NCI-H2171 treated with DMSO at 0.1 percent for 48 hours (cell line): ENCODE measurements at regions not wholly inside any gene's neighbourhood (a gene's known extent, or its start where the extent isn't known, plus 50 kb on each side); places are given as distances from the start of the nearest gene placed in this dataset.
"Not testable (repeated sequence)": the region's sequence is repeated elsewhere in the genome, so short reads cannot be mapped to it uniquely, and the experiment has no call there.

Source experiments
- DNase-seq: peaks from one replicate; lab custom pipeline; 2025; lab: John Stamatoyannopoulos, UW

DNA sequence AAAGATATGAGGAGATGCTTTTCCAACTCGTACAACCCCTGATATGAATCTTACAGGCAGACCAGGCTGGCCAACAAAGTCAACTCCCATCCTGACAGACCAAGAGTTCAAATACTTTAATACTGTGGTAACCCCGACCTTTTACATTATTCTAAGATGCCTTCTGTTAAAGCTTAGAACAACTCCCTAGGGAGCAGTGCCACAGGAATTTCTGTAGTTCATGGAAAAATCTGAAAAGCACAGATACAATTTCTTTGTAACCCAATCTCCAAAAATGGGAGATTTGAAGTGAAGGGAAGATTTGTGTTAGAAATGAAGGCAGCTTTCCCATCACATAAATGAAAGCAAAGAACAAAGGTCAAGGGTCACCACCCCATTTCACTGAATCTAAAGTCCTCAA lies 151.3 kb upstream of the BEND6 start:
- peak; percentile 52 for DNase-seq

DNA sequence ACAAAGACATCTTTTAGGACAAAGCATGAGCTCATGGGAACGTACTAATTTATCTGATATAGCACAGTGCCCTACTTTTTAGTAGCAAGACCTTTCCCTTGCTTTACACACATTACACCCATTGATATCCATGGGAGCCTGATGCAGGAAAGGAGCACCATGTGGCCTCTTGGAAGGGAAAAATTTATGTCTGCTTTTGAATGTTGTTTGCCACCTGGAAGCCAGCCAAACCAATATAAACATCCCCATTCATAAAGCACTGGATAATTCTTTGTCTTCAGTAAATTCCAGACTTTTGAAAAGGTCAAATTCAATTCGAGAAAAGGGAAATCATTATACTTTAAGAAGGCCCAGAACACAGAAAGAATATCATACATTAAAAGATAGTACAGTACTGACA lies 152.3 kb upstream of the BEND6 start:
- DNase-seq, result peak; percentile 54

DNA sequence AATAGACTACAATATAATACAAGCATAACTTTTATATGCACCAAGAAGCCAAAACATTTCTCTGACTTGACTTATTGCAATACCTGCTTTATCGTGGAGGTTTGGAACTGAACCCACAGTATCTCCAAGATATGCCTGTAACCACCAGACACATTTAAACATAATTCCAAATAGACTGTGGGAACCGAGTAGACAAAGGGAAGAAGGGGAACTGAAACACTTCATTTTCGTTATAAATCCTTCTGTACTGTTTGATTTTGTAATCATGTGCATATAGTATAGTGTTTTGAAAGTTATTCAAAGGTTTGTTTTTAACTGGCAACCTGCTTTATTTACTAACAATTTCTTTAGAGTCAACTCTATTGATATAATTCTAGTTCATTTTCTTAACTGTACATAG lies 154.9 kb upstream of the BEND6 start:
- no peak for DNase-seq

DNA sequence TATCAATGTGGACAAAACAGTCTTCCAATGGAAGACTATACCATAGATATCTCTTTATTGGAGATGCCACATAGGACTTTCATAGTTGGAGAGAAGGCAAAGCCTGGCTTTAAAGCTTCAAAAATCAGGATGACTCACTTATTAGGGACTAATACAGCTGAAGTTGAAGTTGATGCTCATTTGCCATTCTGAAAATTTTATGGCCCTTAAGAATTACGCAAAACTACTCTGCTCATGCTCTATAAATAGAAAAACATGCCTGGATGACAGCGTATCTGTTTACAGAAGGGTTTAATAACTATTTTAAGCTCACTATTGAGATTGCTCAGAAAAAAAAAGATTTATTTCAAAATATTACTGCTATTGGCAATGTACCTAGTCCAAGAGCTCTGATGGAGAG lies 155.5 kb upstream of the DST start:
- DNase-seq, result no peak

DNA sequence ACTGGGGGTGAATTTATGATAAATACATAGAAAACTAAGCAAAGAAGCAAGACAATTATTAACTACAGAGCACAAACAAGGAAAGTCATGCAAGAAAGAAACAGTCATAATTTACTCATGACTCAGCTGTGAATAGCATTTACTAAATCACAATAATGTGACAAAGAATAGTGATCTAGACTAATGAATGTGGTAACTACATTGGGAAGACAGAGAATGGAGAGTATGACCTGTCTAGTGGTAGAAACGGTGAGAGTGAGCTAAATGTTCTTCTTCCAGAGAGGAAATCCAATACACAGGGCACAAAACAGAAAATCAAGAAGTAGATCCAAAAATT lies 153.5 kb upstream of the DST start:
- no peak for DNase-seq

DNA sequence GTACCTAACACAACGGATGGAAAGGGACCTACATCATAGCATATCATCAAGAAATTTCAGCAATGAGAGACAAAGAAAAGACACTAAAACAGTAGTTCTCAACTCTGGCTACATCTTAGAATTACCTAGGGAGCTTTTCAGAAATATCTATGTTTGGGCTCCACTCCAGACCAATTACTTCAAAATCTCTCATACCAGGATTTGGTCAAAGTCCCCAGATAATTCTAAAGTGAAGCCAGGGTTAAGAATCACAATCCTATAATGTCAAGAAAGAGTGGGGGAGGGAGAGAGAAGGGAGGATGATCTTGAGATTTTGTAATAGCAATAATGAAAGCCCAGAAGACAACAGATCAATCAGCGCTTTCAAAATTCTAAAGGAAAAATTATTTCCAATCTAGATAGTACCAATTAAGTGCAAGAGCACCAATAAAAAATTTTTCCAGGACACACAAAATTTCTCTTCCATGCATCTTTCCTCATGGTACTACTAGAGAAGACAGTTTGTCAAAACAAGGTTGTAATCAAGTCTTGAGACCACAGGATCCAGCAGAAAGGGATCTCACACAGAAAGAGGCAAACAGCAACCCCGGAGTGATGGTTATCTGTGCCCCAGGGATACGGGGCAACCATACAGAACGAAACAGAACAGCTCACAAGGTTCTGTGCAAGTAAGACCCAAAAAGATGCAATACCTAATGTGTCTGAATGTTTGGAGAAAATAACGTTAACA lies 152.9 kb upstream of the DST start:
- DNase-seq, result no peak

DNA sequence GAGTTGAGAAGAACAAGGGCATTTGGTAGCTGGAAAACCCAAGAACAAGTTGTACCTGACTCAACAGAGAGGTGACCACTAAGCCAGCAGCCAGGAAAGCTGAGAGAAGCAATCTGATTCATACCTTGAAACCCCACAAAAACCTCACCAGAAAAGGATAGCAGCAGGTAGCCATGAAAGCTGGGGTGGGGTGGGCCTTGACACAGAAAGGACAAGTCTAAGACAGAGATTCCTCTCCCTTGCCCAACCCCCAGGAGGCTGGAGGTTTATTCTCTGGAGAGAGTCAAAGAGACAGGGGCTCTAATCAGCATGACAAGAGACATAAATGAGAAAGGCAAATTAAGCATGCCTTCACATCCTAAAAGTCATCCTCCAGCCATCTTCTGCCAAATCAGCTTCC lies 151.7 kb upstream of the DST start:
- DNase-seq, result no peak

DNA sequence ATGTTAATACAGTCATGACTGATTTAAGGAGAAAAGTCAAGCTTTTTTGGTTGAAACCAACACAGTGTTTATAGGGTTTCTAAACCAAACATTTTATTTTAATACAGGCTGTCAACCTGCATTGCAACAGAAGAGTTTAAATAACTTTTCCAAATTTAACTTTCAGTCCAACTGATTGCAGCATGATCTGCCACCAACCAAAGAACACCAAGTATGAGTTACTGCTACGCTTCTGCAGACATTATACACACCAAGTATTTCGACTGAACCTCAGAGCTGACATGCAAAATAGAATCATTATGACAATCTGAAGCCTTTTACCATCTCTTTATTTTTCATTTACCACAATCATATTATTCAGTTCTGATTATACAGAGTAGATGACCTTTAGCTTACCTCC lies 151.2 kb upstream of the DST start:
- no peak for DNase-seq

DNA sequence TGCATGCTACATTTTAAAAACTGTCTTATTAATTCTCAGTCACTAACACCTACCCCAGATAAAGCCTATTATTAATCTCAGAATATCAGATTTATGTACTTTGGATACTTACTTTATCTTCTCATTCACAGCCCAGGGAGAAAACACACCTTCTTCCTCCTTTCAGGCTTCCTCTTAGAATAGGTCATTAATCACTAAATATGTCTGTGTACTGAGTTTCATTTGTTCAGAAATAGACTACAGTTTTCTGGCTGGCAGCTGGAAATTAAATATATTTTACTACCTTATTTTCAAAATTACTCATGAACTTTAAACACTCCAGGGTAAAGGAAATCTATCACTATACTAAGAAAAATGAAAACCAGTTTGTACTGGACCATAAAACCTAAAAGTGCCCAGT lies 147.7 kb upstream of the DST start:
- DNase-seq, result no peak

DNA sequence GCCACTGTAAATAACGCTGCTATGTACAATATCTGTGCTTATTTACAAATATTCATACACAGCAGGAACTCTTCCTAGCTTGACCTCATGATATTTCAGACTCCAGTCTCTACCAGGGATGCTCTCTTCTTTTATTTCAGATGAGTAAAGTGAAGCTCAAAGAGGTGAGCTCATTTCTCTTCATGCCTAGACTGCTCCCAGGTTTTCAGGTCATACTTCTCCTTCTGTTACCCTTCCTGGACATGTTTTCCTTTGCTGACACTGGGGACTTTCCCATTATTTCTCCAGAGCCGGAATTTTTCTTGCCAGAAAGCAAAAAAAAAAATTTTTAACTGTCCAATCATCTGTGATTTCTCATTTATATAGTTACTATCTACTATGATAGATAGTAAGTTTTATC lies 147.2 kb upstream of the DST start:
- no peak for DNase-seq

DNA sequence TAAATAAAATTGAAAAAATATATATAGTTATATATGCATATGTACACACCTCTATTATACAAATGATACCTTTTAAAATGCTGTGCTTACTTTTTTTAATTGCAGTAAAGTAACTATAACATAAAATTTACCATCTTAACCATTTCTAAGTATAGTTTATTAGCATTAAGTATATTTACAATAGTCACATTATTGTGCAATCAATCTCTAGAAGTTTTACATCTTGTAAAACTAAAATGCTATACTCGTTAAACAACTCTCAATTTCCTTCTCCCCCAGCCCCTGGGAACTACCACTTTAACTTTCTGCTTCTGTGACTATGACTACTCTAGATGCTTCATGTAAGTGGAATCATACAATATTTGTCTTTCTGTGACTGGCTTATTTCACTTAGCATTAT lies 146.7 kb upstream of the DST start:
- DNase-seq, result no peak

DNA sequence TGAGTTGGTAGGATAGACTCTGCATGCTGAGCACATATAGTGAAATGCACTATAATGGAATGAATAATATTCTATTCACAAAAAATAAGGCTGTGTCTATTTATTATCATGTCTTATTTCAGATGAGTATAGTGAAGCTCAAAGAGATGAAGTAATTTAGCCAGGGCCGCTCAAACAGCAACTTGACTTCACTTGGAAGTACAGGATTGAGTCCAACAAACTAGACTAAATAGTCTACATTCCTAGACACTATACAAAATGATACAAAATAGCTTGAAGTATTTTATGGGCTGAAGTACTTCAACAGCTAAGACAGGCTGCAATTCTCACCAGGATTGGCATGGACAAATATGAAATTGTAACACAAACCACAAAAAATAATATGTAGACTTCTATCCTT lies 144.5 kb upstream of the DST start:
- no peak for DNase-seq

DNA sequence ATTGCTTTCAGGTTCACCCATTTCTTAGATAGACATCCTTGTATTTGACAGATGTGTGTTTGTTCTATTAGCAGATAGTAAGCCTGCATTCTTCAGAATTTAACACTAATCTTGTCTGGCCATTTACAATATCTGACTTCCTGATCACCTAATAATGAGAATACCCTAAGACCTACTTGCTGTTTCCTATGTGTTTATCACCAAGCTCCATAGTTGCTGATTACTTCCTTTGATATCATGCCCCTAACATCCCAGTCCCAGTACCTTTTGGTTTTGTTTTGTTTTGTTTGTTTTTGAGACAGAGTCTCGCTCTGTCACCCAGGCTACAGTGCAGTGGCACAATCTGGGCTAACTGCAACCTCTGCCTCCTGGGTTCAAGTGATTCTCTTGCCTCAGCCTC lies 143.6 kb upstream of the DST start:
- no peak for DNase-seq

DNA sequence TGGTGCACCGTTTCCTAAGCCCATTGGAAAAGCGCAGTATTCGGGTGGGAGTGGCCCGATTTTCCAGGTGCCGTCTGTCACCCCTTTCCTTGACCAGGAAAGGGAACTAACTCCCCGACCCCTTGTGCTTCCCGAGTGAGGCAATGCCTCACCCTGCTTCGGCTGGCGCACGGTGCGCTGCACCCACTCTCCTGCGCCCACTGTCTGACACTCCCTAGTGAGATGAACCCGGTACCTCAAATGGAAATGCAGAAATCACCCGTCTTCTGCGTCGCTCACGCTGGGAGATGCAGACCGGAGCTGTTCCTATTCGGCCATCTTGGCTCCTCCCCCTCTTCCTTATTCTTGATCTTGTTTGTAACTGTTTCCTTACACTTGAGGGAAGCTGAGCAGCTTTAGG lies 142.8 kb upstream of the DST start:
- DNase-seq, result not testable (repeated sequence)

DNA sequence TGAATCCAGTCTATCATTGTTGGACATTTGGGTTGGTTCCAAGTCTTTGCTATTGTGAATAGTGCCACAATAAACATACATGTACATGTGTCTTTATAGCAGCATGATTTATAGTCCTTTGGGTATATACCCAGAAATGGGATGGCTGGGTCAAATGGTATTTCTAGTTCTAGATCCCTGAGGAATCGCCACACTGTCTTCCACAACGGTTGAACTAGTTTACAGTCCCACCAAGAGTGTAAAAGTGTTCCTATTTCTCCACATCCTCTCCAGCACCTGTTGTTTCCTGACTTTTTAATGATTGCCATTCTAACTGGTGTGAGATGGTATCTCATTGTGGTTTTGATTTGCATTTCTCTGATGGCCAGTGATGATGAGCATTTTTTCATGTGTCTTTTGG lies 137.4 kb upstream of the DST start:
- not testable (repeated sequence) for DNase-seq

DNA sequence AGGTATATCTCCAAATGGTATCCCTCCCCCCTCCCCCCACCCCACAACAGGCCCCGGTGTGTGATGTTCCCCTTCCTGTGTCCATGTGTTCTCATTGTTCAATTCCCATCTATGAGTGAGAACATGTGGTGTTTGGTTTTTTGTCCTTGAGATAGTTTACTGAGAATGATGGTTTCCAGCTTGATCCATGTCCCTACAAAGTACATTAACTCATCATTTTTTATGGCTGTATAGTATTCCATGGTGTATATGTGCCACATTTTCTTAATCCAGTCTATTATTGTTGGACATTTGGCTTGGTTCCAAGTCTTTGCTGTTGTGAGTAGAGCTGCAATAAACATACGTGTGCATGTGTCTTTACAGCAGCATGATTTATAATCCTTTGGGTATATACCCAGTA lies 135.8 kb upstream of the DST start:
- not testable (repeated sequence) for DNase-seq

DNA sequence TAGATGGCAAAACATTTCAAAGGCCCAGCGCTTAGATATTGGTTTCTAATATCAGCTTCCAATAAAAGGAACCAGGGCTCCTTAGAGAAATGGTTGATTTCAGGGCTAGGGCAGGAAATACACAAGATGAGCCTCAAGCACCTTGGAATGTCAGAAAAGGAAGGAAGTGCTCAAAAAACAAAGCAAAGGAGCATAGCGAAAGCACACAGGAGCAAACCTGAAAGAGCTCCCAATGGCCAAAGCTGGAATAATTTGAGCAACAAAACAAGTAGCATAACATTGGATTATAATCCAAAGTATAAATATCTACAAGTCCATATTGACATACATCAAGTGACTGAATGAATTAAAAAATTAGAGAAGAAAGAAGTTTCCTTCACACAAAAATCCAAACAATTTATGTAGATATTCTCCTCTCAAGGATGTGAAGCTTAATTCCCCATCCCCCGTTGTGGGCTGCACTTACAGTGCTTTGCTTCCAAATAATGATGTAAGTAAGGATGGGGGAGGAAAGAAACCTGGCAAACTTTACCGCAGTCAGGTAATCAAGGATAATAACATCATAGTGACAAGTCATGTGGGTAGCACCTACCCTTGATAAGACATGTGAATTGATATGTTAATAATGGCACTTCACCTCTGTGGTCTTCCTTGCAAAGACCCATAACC lies 132.9 kb upstream of the DST start:
- no peak for DNase-seq

DNA sequence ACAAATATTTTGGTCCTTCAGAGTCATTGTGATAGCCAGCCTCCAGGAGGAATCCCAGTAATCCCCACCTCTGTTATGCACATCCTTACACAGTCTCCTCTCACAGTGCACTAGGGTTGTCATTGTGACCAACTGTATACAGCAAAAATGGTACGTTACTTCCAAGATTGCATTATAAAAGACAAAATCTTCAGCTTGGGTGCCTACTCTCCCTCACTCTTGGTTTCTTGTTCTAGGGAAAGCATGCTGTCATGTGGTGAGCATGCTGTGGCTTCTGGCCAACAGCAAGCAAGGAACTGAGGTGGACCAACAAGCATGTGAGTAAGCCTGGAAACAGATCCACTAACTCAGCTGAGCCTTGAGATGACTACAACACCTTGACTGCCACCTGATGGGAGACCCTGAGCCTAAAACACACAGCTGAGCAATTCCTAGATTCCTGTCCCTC lies 130.1 kb upstream of the DST start:
- DNase-seq, result no peak

DNA sequence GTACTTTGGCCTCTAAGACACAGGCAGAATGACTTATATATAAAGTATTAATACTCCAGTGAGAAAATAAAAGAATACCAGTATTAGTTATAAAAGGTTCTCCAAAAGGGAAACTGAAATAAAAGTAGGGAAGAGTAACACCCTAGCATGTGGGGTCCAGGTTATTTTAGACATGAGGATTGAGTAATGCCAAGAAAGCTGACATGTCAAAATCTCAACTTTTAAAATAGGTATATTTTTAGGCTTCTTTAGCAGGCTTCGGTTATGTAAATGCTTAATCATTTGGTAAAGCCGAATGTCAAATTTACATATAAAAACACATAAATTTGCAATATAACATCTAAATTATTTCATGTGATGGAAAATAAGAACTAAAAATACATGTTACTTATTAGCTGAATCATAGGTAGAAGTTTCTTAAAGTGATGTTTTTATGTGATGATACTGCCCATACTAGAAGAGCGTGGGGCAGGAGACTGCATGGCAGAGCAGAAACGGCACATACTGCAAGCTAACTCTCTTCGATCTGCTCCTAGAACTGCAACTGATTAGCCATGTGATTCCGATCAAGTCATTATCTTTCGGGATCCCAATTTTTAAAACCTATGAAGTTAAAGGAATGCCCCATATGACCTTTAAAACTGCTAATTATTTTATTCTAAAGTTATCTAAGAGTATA lies 129.4 kb upstream of the DST start:
- DNase-seq, result no peak

DNA sequence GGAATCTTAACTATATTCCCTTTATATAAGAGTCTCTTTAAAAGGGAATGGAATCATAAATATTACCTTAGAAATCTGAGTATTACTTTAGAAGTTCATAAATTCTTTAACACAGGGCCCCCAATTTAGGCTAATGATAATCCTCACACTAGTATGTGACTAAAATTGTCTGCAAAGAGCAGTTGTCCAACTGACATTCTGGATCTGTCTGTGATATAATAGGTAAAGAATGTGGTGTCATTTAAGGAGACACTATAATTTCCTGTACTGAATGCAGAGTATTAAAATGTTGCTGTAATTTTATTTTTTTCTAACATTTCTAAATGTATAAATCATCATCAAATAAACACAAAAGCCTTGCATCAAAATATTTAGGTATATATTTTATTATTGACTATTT lies 128.5 kb upstream of the DST start:
- DNase-seq, result no peak

DNA sequence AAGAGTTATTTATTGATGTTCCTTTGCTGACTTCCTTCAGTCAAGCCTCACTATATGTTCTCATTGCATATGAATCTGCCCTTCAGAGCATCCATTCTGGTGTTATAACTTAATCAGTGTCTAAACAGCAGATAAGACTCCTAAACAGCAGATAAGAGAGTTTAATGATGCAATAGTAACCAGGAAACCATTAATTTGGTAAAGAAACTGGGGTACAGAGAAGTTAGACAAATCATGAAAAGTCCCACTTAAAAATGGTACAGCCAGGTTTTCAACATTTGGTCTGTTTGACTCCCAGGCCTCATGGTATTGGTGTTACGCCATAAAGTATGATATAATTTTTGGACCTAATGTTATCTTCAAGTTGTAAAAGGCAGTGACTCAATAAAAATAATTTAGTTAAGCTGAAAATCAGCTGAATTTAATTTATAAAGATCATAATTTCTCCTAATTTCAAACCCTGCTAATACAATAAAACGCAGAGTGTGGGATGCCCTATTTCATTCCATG lies 127.4 kb upstream of the DST start:
- DNase-seq, result no peak

DNA sequence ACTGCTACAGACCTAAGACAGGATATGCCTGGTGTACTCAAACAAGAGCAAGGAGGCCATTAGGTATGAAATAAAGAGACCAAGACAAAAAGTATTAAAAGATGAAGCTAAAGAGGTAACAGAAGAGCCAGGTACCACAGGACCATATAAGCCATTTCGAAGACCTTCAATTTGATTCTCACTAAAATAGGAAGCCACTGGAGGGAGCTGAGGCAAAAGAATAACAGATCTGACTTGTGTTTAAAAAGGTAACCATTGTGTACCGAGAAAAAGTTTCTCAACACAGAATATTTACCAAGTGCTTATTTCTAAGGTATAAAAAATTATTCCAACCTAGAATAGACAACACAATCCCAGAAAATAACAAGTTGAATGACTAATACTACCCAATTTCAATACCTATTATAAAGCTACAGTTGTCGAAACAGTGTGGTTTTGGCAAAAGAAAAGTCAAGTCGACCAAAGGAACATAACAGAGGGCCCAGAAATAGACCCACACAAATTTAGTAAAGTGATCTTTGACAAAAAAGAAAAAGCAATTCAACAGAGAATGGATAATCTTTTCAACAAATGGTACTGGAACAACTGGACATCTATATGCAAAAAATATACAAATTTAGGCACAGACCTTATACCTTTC lies 125.3 kb upstream of the DST start:
- DNase-seq, result no peak

DNA sequence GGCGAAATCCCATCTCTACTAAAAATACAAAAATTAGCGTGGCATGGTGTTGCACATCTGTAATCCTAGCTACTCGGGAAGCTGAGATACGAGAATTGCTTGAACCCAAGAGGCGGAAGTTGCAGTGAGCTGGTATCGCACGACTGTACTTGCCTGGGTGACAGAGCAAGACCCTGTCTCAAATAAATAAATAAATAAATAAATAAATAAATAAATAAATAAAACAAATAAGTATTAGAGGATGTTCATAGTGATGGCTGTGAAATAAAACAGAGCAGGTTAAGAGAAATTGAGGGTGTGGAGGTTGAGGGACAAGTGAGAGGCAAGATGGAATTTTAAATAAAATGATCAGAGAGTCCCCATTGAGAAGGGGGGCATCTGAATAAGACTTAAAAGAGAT lies 124.7 kb upstream of the DST start:
- DNase-seq, result no peak
